ENCODE measurements at regions not wholly inside any gene's neighbourhood (a gene's known extent, or its start where the extent isn't known, plus 50 kb on each side); places are given as distances from the start of the nearest gene placed in this dataset.

DNA sequence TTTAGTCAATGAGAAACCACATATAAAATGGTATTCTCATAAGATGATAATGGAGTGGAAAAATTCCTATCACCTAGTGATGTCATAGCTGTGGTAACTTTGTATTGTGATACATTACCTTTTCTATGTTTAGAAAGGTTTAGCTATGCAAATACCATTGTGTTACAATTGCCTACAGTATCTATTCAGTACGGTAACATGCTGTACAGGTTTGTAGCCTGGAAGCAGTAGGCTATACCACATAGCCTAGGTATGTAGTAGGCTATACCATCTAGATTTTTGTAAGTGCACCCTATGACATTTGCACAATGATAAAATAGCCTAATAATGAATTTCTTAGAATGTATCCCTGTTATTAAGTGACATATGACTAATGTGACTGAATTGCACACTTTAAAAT is 50.5 kb upstream of the CCDC196 start:
- TF ChIP-seq CTCF (IDR thresholded peaks at IDR 0.05): no peak
- no peak for TF ChIP-seq POLR2A (IDR thresholded peaks at IDR 0.05)

Measured in uterus (tissue), 2 donors.